HCT116 (cell line): ENCODE measurements at regions not wholly inside any gene's neighbourhood (a gene's known extent, or its start where the extent isn't known, plus 50 kb on each side); places are given as distances from the start of the nearest gene placed in this dataset.

ENCODE experiments used
- ATF3 ChIP-seq: IDR thresholded peaks from 2 replicates; pipeline ENCODE4 v1.6.1; 2012
- CEBPB ChIP-seq: IDR thresholded peaks from 2 replicates; pipeline ENCODE4 v1.6.1; 2012; ENCODE audit warnings: low read depth
- CTCF ChIP-seq, 3 experiments: fragments of 200-600 bp in 1 of 3; sonication (generic) in 1 of 3; IDR thresholded peaks in 2 of 3; conservative IDR thresholded peaks in 1 of 3; 2 replicates each; pipeline ENCODE4 v1.5.1; 2012 to 2017; ENCODE audit warnings: low read depth in 2 of 3, low read length in 2 of 3, antibody characterized with exemption in 1 of 3, borderline replicate concordance in 1 of 3, control low read depth in 1 of 3, mild to moderate bottlenecking in 1 of 3, mixed read lengths in 1 of 3, mixed run types in 1 of 3, moderate library complexity in 1 of 3; ENCODE audit not compliant: insufficient read depth in 1 of 3
- EZH2 ChIP-seq: fragments of 200-600 bp; sonication (generic); IDR thresholded peaks from 2 replicates; pipeline ENCODE4 v1.6.1; 2017; ENCODE audit warnings: antibody characterized with exemption, mixed run types
- FOSL1 ChIP-seq: IDR thresholded peaks from 2 replicates; pipeline ENCODE4 v1.6.1; 2012; ENCODE audit warnings: low read depth
- SP1 ChIP-seq: IDR thresholded peaks from 2 replicates; pipeline ENCODE4 v1.6.1; 2012; ENCODE audit warnings: low read depth
- TF ChIP-seq, protein P1 (sequence below): IDR thresholded peaks from 2 replicates; pipeline ENCODE4 v1.6.1; 2012; ENCODE audit warnings: low read depth
- TF ChIP-seq, protein P2 (sequence below): IDR thresholded peaks from 2 replicates; pipeline ENCODE4 v1.6.1; 2011; ENCODE audit warnings: mild to moderate bottlenecking, low read length, moderate library complexity; ENCODE audit not compliant: insufficient replicate concordance; ENCODE audit errors: extremely low read depth

DNA sequence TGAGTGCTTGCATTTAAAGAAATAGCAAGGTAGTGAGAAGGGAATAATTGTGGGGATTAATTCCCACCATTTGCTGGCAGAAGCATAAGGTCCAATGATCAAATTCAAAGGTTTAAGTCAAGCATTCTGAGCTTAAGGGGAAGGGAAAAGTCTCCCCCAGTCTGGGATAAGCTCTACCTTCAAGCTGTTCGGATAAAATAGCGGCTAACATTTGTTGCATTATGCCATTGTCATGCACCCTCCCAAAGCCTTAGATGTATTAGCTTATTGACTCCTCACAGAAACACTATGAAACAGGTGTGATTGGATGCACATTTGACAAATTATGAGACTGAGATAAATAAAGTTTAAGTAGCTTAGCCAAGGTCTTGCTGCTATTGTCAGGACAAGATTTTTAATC lies 52.2 kb upstream of the TGIF1 start (continued):
- TF ChIP-seq, protein P1, sequence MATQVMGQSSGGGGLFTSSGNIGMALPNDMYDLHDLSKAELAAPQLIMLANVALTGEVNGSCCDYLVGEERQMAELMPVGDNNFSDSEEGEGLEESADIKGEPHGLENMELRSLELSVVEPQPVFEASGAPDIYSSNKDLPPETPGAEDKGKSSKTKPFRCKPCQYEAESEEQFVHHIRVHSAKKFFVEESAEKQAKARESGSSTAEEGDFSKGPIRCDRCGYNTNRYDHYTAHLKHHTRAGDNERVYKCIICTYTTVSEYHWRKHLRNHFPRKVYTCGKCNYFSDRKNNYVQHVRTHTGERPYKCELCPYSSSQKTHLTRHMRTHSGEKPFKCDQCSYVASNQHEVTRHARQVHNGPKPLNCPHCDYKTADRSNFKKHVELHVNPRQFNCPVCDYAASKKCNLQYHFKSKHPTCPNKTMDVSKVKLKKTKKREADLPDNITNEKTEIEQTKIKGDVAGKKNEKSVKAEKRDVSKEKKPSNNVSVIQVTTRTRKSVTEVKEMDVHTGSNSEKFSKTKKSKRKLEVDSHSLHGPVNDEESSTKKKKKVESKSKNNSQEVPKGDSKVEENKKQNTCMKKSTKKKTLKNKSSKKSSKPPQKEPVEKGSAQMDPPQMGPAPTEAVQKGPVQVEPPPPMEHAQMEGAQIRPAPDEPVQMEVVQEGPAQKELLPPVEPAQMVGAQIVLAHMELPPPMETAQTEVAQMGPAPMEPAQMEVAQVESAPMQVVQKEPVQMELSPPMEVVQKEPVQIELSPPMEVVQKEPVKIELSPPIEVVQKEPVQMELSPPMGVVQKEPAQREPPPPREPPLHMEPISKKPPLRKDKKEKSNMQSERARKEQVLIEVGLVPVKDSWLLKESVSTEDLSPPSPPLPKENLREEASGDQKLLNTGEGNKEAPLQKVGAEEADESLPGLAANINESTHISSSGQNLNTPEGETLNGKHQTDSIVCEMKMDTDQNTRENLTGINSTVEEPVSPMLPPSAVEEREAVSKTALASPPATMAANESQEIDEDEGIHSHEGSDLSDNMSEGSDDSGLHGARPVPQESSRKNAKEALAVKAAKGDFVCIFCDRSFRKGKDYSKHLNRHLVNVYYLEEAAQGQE, result no peak
- TF ChIP-seq, protein P2, sequence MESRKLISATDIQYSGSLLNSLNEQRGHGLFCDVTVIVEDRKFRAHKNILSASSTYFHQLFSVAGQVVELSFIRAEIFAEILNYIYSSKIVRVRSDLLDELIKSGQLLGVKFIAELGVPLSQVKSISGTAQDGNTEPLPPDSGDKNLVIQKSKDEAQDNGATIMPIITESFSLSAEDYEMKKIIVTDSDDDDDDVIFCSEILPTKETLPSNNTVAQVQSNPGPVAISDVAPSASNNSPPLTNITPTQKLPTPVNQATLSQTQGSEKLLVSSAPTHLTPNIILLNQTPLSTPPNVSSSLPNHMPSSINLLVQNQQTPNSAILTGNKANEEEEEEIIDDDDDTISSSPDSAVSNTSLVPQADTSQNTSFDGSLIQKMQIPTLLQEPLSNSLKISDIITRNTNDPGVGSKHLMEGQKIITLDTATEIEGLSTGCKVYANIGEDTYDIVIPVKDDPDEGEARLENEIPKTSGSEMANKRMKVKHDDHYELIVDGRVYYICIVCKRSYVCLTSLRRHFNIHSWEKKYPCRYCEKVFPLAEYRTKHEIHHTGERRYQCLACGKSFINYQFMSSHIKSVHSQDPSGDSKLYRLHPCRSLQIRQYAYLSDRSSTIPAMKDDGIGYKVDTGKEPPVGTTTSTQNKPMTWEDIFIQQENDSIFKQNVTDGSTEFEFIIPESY, result no peak
- TF ChIP-seq CEBPB (no peak), FOSL1 (no peak), SP1 (no peak), EZH2 (no peak), CTCF (IDR thresholded peaks at IDR 0.05 in 2 of 3, conservative IDR thresholded peaks at IDR 0.05 in 1 of 3; ENCODE audit: borderline replicate concordance in 1 of 3, insufficient read depth in 1 of 3, low read depth in 2 of 3, low read length in 2 of 3) (no peak), ATF3 (no peak)
